Omental fat pad (tissue), 3 donors: ENCODE measurements at regions not wholly inside any gene's neighbourhood (a gene's known extent, or its start where the extent isn't known, plus 50 kb on each side); places are given as distances from the start of the nearest gene placed in this dataset.

ENCODE experiments used
- ATAC-seq: fragments of 150-250 bp; one replicate; pipeline ENCODE4 v1.9.1; 2016; ENCODE audit warnings: mild to moderate bottlenecking, moderate library complexity; ENCODE audit not compliant: low FRiP score
- DNase-seq: peaks from one replicate; pipeline ENCODE4 v3.0.0-alpha.2; 2019; ENCODE audit warnings: low spot score
- CTCF ChIP-seq, 3 donors: fragments of 450-650 bp; IDR thresholded peaks; one replicate each; pipeline ENCODE4 v1.5.1; 2016 to 2017; ENCODE audit warnings: antibody characterized with exemption in 3 of 3, mild to moderate bottlenecking in 3 of 3, moderate library complexity in 2 of 3

GRCh38 chr1:79966438-79966837 is 959.9 kb upstream of the ADGRL4 start:
- ATAC-seq (no peak), DNase-seq (no peak)
- no peak for TF ChIP-seq CTCF (IDR thresholded peaks at IDR 0.05)

- TF ChIP-seq CTCF (IDR thresholded peaks at IDR 0.05) = no peak
- no peak for DNase-seq
- no peak for ATAC-seq
These were observed 953.1 kb upstream of the ADGRL4 start for GRCh38 chr1:79959635-79960034.

GRCh38 chr1:79955966-79956365 is 949.4 kb upstream of the ADGRL4 start:
- no peak for DNase-seq
- ATAC-seq = no peak
- TF ChIP-seq CTCF (IDR thresholded peaks at IDR 0.05) = no peak

GRCh38 chr1:79950511-79950910 is 944.0 kb upstream of the ADGRL4 start:
- no peak for ATAC-seq
- TF ChIP-seq CTCF (IDR thresholded peaks at IDR 0.05) = no peak
- no peak for DNase-seq

GRCh38 chr1:79945391-79945790 is 938.9 kb upstream of the ADGRL4 start:
- ATAC-seq = no peak
- no peak for DNase-seq
- TF ChIP-seq CTCF (IDR thresholded peaks at IDR 0.05) = no peak

GRCh38 chr1:79929356-79929755 is 922.8 kb upstream of the ADGRL4 start:
- ATAC-seq (no peak), DNase-seq (no peak)
- TF ChIP-seq CTCF (IDR thresholded peaks at IDR 0.05) = no peak

- no peak for TF ChIP-seq CTCF (IDR thresholded peaks at IDR 0.05)
- ATAC-seq (no peak), DNase-seq (no peak)
These were observed 922.4 kb upstream of the ADGRL4 start for GRCh38 chr1:79928901-79929300.
